HG03378 (cell line): ENCODE measurements at regions not wholly inside any gene's neighbourhood (a gene's known extent, or its start where the extent isn't known, plus 50 kb on each side); places are given as distances from the start of the nearest gene placed in this dataset.

Experiments
- ATAC-seq: cut with Tn5 transposase; IDR thresholded peaks from one replicate; pipeline ENCODE4 v1.9.1; 2021; ENCODE audit warnings: mild to moderate bottlenecking, moderate library complexity; ENCODE audit not compliant: unreplicated experiment

DNA sequence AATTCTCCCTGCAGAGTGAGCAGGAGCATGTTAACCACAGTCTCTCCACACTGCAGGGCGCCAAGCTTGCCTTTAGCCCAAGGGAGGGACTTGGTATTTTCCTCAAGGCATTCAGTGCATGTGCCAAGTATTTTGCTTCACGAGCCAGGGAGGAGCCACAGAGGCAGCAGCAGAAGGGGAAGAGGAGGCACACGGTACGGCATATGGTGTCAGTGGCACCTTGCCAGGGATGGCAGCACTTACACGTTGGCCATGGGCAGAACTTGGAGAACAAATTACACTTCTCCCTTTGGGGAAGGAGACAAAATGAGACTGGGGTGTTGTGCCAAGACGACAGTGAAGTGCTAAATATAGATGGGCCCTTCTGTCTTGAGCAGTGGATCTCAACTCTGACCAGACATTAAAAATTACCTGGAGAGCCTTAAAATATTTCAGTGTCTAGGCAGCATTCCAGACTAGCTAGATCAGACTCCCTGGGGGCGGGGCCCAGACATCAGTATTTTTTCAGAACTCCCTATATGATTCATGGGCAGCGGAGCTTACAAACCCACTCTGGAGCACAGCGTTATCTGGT is 155.8 kb downstream of the DRD1 start:
- ATAC-seq: no peak

DNA sequence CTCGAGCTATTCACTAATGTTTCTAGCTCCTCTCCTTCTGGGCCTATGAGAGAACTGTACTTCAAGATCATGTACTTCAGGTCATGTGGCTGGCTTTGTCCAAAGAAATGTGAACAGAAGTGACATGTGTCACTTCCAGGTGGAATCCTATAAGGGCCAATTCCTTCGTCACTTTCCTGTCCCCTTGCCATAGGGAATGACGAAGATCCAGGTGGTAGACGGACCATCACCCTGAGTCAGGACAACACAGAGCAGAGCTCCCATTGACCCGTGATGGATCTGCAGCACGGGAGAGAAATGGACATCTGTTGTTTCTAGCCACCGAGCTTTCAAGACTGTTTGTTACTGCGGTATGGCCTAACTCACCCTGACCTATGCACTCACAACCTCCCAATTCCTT is 157.0 kb downstream of the DRD1 start:
- ATAC-seq: no peak

- ATAC-seq: no peak
These were observed 158.7 kb downstream of the DRD1 start for GRCh38 chr5:175285261-175285660.

GRCh38 chr5:175284806-175285205 is 159.2 kb downstream of the DRD1 start:
- no peak for ATAC-seq

- ATAC-seq: no peak
These were observed 161.3 kb downstream of the DRD1 start for GRCh38 chr5:175282611-175283225.

GRCh38 chr5:175281714-175282113 is 162.3 kb downstream of the DRD1 start:
- ATAC-seq: peak; percentile 58

DNA sequence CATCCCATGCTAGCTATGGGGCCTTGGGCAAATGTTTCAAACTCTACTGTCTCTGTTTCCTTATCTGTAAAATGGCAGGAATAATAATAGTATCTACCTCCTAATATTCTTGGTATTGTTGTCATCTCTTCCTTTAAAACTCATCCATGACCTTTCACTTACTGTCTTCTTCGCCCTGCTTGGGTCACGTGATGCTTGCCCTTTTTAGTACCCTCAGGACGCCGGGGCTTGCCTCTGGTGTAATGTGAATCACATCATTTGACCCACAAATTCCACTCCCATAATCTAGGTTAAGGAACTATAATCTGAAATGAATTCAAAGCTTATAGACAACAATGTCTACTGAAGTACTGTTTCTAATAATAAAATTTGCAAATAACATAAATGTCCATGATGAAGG is 162.7 kb downstream of the DRD1 start:
- no peak for ATAC-seq

DNA sequence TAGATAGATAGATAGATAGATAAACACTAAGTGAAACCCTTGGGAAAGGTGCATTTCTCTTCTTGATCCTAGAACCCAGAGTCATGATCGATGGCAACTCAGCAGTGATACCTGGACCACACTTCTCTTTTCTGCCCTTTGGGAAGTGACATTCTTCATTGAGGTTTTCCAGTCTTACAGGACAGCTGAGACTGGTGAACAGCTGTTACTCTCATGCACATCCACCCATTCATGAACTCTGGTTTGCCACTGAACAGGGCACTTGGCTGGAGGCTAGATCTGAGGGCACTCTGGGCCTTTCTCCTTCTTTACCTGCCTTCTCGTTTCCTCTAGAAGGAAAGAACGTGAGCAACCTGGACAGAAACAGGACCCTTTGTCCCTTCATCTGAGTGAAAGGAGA is 164.5 kb downstream of the DRD1 start:
- no peak for ATAC-seq

GRCh38 chr5:175275748-175276147 is 168.2 kb downstream of the DRD1 start:
- ATAC-seq: no peak

DNA sequence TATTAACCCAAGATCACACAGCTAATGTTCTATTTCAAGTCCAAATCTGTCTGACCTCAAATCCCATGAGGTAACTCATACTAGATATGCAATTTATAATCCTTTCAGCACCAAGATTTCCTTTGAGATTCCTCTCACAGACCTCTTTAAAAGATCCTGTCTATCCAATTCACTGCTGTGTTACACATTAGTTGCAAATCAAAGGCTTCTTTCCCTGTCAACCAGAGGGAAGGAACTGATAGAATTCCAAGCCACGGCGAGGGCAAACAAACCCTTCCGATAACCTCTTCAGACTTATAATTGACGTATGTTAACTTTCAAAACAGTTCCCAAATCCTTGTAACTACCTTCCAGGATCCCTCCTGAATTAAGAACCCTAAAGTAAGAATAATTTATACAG is 168.9 kb downstream of the DRD1 start:
- ATAC-seq: no peak

GRCh38 chr5:175274171-175274570 is 169.8 kb downstream of the DRD1 start:
- no peak for ATAC-seq

DNA sequence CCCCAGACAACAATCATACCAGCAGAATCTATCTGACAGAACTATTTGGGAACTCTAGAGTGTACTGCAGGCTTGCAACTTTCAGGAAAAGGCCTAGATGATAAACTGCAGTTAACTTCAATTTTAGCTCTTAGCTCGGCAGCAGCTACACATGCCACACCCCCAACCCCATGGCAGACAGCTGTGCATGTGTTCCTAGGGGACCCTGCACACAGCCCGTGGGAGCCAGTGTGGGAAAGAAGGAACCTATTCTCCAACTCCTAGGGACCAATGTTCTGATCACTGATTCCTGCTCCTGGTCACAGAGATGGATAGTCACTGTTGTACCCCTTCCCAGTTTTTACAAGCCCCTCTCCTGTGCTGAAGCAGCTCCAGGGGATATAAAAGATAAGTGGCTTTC is 179.6 kb downstream of the DRD1 start:
- ATAC-seq: no peak

DNA sequence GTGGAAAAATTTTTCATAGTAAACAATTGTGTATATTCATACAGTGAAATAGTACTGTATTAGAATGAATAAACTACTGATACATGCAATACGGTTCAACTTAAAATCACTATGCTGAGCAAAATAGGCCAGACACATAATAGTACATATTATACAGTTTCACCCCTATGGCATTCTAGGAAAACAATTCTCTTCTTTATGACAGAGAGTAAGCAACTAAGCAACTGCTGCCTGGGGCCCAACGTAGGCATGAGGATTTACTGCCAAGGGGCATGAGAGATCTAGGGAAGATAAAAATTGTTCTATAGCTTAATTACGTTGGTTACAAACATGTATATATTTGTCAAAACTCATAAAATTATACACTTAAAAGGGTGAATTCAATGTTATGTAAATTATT is 180.2 kb downstream of the DRD1 start:
- ATAC-seq: no peak

DNA sequence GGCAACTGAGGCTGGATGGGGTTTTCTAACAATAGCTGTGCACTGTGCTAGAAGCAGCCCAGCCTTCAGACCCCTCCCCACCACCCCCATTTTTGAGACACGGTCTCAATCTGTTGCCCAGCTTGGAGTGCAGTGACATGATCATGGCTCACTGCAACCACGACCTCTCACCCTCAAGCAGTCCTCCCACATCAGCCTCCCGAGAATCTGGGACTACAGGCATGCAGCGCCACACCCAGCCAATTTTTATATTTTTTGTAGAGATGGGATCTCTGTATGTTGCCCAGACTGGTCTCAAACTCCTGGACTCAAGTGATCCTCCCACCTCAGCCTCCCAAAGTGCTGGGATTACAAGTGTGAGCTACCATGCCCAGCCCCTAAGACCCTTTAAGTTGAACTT is 182.5 kb downstream of the DRD1 start:
- no peak for ATAC-seq

- no peak for ATAC-seq
These were observed 182.9 kb downstream of the DRD1 start for GRCh38 chr5:175261037-175261436.

DNA sequence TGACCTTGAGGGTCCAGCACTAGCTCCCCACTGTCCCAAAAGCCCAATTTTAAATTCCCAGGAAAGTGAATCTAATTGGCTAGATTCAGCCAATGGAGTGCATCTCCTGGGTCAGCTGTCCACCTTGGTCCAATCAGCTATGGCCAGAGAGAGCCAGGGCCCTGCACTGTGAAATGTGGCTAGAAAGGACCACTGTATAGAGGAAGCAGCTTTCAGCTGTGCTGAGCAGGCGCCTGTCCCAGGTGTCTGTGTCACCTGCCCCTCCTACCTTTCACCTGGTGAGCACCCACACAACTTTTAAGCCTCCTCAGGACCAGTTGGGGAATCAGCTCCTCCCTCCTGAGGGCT is 186.2 kb downstream of the DRD1 start:
- ATAC-seq: no peak

DNA sequence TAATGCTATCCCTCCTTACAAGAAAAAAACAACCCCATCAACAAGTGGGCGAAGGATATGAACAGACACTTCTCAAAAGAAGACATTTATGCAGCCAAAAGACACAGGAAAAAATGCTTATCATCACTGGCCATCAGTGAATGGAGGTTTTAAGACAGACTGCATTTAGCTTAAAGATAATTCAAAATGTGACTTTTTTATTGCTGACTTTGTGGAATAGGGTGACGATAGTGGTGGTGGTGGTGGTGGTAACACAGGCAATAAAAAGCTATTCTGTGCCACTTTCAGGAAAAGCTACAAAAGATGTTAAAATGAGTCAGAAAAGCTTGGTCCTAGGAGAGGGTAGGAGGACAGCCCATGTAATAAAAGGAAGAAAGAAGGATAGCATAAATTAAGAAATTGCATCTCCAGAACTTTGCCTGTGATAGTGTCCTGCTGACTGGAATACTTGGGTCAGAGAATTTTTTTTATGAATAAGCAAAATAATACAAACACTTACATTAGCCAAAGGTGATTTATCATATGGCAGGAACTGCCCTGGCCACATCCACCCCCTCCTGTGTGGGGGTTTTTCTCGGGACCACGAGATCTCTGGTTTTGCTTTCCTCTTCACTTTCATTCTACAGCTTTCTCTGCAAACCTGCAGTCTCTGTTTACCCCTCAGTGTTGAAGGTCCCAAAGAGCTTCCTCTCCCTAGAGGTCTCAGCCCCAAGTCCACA is 186.7 kb downstream of the DRD1 start:
- no peak for ATAC-seq

GRCh38 chr5:175254155-175254554 is 189.8 kb downstream of the DRD1 start:
- no peak for ATAC-seq

GRCh38 chr5:175253597-175253996 is 190.4 kb downstream of the DRD1 start:
- no peak for ATAC-seq

- no peak for ATAC-seq
These were observed 191.7 kb downstream of the DRD1 start for GRCh38 chr5:175252234-175252805.

- ATAC-seq: no peak
These were observed 193.6 kb downstream of the DRD1 start for GRCh38 chr5:175250426-175250825.

GRCh38 chr5:175248416-175248905 is 195.5 kb downstream of the DRD1 start:
- no peak for ATAC-seq
